Astrocyte (in vitro differentiated cells and primary cell): ENCODE measurements at regions not wholly inside any gene's neighbourhood (a gene's known extent, or its start where the extent isn't known, plus 50 kb on each side); places are given as distances from the start of the nearest gene placed in this dataset.

ENCODE experiments used
- DNase-seq: peaks from one replicate; pipeline ENCODE4 v3.0.0-alpha.2; 2010; ENCODE audit warnings: low read depth
- FAIRE-seq: peaks from 2 replicates; lab custom pipeline; 2011; peaks lifted over from hg19 to GRCh38; lab: Jason Lieb, UNC
- H2AFZ ChIP-seq: 2 replicates; pipeline ENCODE4 v1.6.0; 2012; ENCODE audit warnings: low read depth, low read length, inconsistent platforms
- H3K27ac ChIP-seq: 2 replicates; pipeline ENCODE4 v1.5.1; 2011; ENCODE audit warnings: low read depth, low read length, inconsistent platforms
- H3K27me3 ChIP-seq: 2 replicates; pipeline ENCODE4 v1.6.0; 2011; ENCODE audit warnings: low read length, inconsistent platforms; ENCODE audit not compliant: insufficient read depth
- H3K36me3 ChIP-seq: 2 replicates; pipeline ENCODE4 v1.5.1; 2011; ENCODE audit warnings: low read length, inconsistent platforms; ENCODE audit not compliant: insufficient read depth
- H3K4me1 ChIP-seq: 2 replicates; pipeline ENCODE4 v1.5.1; 2011; ENCODE audit warnings: low read length, inconsistent platforms; ENCODE audit not compliant: insufficient read depth
- H3K4me2 ChIP-seq: 2 replicates; pipeline ENCODE4 v1.6.0; 2012; ENCODE audit warnings: low read length, inconsistent platforms
- H3K4me3 ChIP-seq: 2 replicates; pipeline ENCODE4 v1.5.1; 2011; ENCODE audit warnings: low read depth, mild to moderate bottlenecking, low read length, inconsistent platforms; ENCODE audit not compliant: insufficient read depth
- H3K79me2 ChIP-seq: 2 replicates; pipeline ENCODE4 v1.6.0; 2012; ENCODE audit warnings: mild to moderate bottlenecking, low read length, inconsistent platforms; ENCODE audit not compliant: insufficient read depth
- H3K9ac ChIP-seq: 2 replicates; pipeline ENCODE4 v1.6.0; 2012; ENCODE audit warnings: mild to moderate bottlenecking, low read length, inconsistent platforms
- H3K9me3 ChIP-seq: 2 replicates; pipeline ENCODE4 v1.5.1; 2012; ENCODE audit warnings: low read depth, mild to moderate bottlenecking, low read length, inconsistent platforms; ENCODE audit not compliant: insufficient read depth
- H4K20me1 ChIP-seq: 2 replicates; pipeline ENCODE4 v1.6.0; 2012; ENCODE audit warnings: low read length, inconsistent platforms; ENCODE audit not compliant: insufficient read depth
- H3K27ac Mint-ChIP-seq: one replicate; pipeline ENCODE4 v1.8.0; 2021; ENCODE audit warnings: mild to moderate bottlenecking, mixed read lengths; ENCODE audit not compliant: unreplicated experiment
- H3K27me3 Mint-ChIP-seq: one replicate; pipeline ENCODE4 v1.8.0; 2021; ENCODE audit warnings: low read depth, mixed read lengths; ENCODE audit not compliant: unreplicated experiment
- H3K36me3 Mint-ChIP-seq: one replicate; pipeline ENCODE4 v1.8.0; 2021; ENCODE audit warnings: low read depth, mixed read lengths; ENCODE audit not compliant: unreplicated experiment
- H3K4me1 Mint-ChIP-seq: one replicate; pipeline ENCODE4 v1.8.0; 2021; ENCODE audit warnings: low read depth, mixed read lengths; ENCODE audit not compliant: unreplicated experiment
- H3K4me3 Mint-ChIP-seq: one replicate; pipeline ENCODE4 v1.8.0; 2021; ENCODE audit warnings: mild to moderate bottlenecking, moderate library complexity, mixed read lengths; ENCODE audit not compliant: unreplicated experiment
- H3K9me3 Mint-ChIP-seq: one replicate; pipeline ENCODE4 v1.8.0; 2021; ENCODE audit warnings: mild to moderate bottlenecking, mixed read lengths; ENCODE audit not compliant: unreplicated experiment
- EZH2 ChIP-seq: IDR thresholded peaks from 2 replicates; pipeline ENCODE4 v1.6.1; 2012; ENCODE audit warnings: mild to moderate bottlenecking, low read length, inconsistent platforms; ENCODE audit not compliant: insufficient read depth
- TF ChIP-seq, protein P1 (sequence below): IDR thresholded peaks from 2 replicates; pipeline ENCODE4 v1.5.1; 2011; ENCODE audit warnings: low read depth, mild to moderate bottlenecking, inconsistent platforms, low read length, moderate library complexity; ENCODE audit not compliant: insufficient read depth

DNA sequence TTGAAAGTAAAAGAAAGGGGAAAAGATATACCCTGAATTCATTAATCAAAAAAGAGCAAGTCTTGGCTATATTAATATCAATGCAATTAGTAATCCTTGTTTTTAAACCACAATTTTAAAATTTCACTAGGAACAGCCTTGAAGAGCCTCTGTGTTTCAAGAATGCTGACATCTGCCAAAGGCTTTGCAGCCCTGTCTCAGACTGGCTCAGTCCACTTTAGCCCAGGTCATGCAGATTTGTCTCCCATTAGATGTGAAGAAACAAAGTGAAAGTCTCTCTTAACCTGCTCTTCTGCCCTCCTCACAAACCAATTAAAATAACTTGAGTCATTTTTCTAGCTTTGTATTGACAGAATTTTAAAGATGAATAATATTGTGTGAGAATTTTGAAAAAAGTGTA, 102.7 kb upstream of the CARMIL1 start:
- no peaks in the 10 kb centered on the region for H3K36me3 ChIP-seq
- FAIRE-seq (no peak), DNase-seq (no peak)
- no peaks in the 10 kb centered on the region for H3K9me3 ChIP-seq
- no peak overlapping the region for H3K4me3 Mint-ChIP-seq
- H3K27ac Mint-ChIP-seq, result peak overlapping the region; percentile 38
- H4K20me1 ChIP-seq, result no peaks in the 10 kb centered on the region
- no peaks in the 10 kb centered on the region for H3K27me3 Mint-ChIP-seq
- no peak overlapping the region for H2AFZ ChIP-seq
- H3K27me3 ChIP-seq, result no peaks in the 10 kb centered on the region
- H3K4me1 Mint-ChIP-seq, result peaks cover 47% of the 10 kb centered on the region
- H3K4me3 ChIP-seq, result no peak overlapping the region
- H3K9ac ChIP-seq, result no peak overlapping the region
- peaks cover 6% of the 10 kb centered on the region for H3K9me3 Mint-ChIP-seq
- H3K79me2 ChIP-seq, result no peaks in the 10 kb centered on the region
- no peak for TF ChIP-seq EZH2
- TF ChIP-seq, protein P1, sequence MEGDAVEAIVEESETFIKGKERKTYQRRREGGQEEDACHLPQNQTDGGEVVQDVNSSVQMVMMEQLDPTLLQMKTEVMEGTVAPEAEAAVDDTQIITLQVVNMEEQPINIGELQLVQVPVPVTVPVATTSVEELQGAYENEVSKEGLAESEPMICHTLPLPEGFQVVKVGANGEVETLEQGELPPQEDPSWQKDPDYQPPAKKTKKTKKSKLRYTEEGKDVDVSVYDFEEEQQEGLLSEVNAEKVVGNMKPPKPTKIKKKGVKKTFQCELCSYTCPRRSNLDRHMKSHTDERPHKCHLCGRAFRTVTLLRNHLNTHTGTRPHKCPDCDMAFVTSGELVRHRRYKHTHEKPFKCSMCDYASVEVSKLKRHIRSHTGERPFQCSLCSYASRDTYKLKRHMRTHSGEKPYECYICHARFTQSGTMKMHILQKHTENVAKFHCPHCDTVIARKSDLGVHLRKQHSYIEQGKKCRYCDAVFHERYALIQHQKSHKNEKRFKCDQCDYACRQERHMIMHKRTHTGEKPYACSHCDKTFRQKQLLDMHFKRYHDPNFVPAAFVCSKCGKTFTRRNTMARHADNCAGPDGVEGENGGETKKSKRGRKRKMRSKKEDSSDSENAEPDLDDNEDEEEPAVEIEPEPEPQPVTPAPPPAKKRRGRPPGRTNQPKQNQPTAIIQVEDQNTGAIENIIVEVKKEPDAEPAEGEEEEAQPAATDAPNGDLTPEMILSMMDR, result no peak
- H3K4me1 ChIP-seq, result peaks cover 33% of the 10 kb centered on the region
- H3K27ac ChIP-seq, result no peak overlapping the region
- H3K36me3 Mint-ChIP-seq, result peaks cover 5% of the 10 kb centered on the region
- no peak overlapping the region for H3K4me2 ChIP-seq

DNA sequence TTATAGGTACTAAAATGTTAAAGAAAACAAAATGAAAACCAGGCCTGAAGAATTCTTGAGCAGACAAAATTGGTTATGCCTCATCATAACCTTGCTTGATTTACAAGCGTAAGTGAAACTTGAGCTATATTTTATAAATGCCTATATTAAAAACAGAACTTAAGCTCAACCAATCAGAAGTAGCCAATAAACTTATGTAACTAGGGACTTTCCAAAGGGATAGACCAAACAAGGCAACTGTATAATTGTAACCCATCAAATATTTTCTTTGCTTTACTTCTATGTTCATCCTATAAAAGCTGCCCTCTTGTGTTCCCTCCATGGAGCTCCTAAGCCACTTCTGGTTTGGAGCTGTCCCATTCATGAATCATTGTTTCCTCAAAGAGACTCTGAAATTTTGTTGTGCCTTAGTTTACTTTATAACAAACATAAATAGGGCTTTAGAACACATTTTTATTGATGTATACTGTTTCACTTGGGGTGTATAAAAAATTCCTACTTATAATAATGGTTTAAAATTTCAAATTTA, 101.6 kb upstream of the CARMIL1 start:
- H2AFZ ChIP-seq, result no peak overlapping the region
- no peak for DNase-seq
- no peak overlapping the region for H3K9ac ChIP-seq
- no peak for FAIRE-seq
- no peaks in the 10 kb centered on the region for H4K20me1 ChIP-seq
- Mint-ChIP-seq H3K9me3 (peaks cover 3% of the 10 kb centered on the region), H3K36me3 (peaks cover 5% of the 10 kb centered on the region), H3K4me1 (peaks cover 55% of the 10 kb centered on the region), H3K27ac (no peak overlapping the region), H3K27me3 (no peaks in the 10 kb centered on the region), H3K4me3 (no peak overlapping the region)
- TF ChIP-seq, protein P1, result no peak
- TF ChIP-seq EZH2, result no peak
- H3K4me3 ChIP-seq, result no peak overlapping the region
- H3K4me2 ChIP-seq, result no peak overlapping the region
- H3K4me1 ChIP-seq, result peaks cover 30% of the 10 kb centered on the region
- no peaks in the 10 kb centered on the region for H3K9me3 ChIP-seq
- H3K27ac ChIP-seq, result no peak overlapping the region
- H3K36me3 ChIP-seq, result no peaks in the 10 kb centered on the region
- no peaks in the 10 kb centered on the region for H3K79me2 ChIP-seq
- H3K27me3 ChIP-seq, result no peaks in the 10 kb centered on the region

DNA sequence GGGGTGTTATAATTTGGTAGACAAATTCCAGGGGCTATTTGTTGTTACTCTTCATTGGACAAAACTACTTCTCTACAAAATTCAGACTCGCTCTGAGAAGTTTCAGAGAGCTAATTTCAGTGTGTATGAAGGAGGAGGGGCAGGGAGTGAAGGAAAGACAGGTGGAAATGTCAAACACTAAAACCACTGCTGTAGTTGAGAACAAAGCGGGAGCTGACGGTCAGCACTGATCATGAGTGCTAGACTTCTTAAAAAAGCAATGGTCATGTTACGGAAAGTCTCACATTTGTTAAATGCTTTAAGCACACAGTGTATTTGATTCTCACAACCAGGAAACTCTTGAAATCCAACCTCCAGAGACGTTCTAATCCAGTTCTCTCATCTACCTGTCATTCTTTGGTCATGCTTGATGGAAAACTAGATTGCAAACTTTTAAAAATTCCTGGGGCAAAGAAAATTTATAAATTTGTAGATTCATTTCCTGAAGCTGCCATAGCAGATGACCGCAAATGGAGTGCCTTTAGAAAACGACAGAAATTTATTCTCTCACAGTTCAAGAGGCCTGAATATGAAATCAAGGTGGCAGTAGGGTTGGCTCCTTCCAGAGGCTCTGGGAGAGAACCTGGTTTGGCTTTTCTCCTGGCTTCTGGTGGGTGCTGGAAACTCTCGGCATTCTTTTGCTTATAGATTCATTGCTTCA, 100.7 kb upstream of the CARMIL1 start:
- Histone ChIP-seq H3K27ac (no peak overlapping the region), H3K4me2 (no peak overlapping the region), H4K20me1 (no peaks in the 10 kb centered on the region), H3K36me3 (no peaks in the 10 kb centered on the region), H3K9ac (no peak overlapping the region), H3K27me3 (no peaks in the 10 kb centered on the region), H3K4me3 (no peak overlapping the region), H2AFZ (no peak overlapping the region), H3K4me1 (peaks cover 21% of the 10 kb centered on the region), H3K9me3 (no peaks in the 10 kb centered on the region), H3K79me2 (no peaks in the 10 kb centered on the region)
- no peak for FAIRE-seq
- Mint-ChIP-seq H3K36me3 (peaks cover 3% of the 10 kb centered on the region), H3K27ac (peak overlapping the region; percentile 58), H3K4me1 (peaks cover 46% of the 10 kb centered on the region), H3K4me3 (no peak overlapping the region), H3K27me3 (no peaks in the 10 kb centered on the region), H3K9me3 (no peaks in the 10 kb centered on the region)
- no peak for DNase-seq
- TF ChIP-seq, protein P1, result no peak
- no peak for TF ChIP-seq EZH2
